ENCODE measurements at regions not wholly inside any gene's neighbourhood (a gene's known extent, or its start where the extent isn't known, plus 50 kb on each side); places are given as distances from the start of the nearest gene placed in this dataset.

DNA sequence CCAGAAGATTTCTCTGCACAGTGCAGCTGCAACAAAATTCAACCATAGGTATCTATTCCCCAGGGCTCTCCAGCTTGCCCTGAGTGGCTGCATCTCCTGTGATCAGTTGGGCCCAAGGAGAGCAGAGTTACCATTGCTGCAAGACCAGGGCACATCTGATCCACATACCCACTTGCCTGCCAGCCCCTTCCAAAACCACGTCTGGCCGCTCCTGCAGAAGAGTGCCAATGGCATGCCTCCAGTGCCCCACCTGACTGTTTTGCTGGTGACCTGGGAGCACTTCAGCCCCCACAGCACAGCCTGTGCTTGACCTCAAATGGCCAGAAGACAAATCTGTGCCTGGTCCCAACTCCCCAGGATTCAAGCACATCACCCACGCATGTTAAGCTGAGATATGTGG is 526.1 kb upstream of the GBE1 start:
- no peak for TF ChIP-seq GATA2 (IDR thresholded peaks at IDR 0.05; ENCODE audit: low read depth, low read length)
- no peak for TF ChIP-seq GATA3 (IDR thresholded peaks at IDR 0.05; ENCODE audit: low read depth, low read length)

- TF ChIP-seq GATA2 (IDR thresholded peaks at IDR 0.05; ENCODE audit: low read depth, low read length) (no peak), GATA3 (IDR thresholded peaks at IDR 0.05; ENCODE audit: low read depth, low read length) (no peak)
These were observed 519.8 kb upstream of the GBE1 start for GRCh38 chr3:82281205-82281604.

GRCh38 chr3:82276992-82277391 is 515.5 kb upstream of the GBE1 start:
- TF ChIP-seq GATA3 (IDR thresholded peaks at IDR 0.05; ENCODE audit: low read depth, low read length) (no peak), GATA2 (IDR thresholded peaks at IDR 0.05; ENCODE audit: low read depth, low read length) (no peak)

- TF ChIP-seq GATA3 (IDR thresholded peaks at IDR 0.05; ENCODE audit: low read depth, low read length) (no peak), GATA2 (IDR thresholded peaks at IDR 0.05; ENCODE audit: low read depth, low read length) (no peak)
These were observed 513.5 kb upstream of the GBE1 start for GRCh38 chr3:82274897-82275296.

DNA sequence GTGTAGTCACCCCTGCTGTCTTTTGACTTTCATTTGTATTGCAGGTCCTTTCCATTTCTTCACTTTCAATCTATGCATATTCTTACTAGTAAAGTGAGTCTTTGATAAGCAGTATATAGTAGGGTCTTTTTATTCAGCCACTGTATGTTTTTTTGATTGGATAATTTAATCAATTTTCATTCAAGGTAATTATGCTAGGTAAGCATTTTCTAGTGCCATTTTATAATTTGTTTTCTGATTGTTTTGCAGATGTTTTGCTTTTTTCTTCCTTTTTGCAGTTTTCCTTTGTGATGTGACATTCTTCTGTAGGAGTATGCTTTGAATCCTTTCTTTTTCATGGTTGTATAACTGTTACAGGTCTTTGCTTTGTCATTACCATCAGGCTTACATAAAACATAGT is 504.3 kb upstream of the GBE1 start:
- TF ChIP-seq GATA2 (IDR thresholded peaks at IDR 0.05; ENCODE audit: low read depth, low read length) (no peak), GATA3 (IDR thresholded peaks at IDR 0.05; ENCODE audit: low read depth, low read length) (no peak)

GRCh38 chr3:82262193-82262592 is 500.7 kb upstream of the GBE1 start:
- TF ChIP-seq GATA2 (IDR thresholded peaks at IDR 0.05; ENCODE audit: low read depth, low read length): no peak
- no peak for TF ChIP-seq GATA3 (IDR thresholded peaks at IDR 0.05; ENCODE audit: low read depth, low read length)

DNA sequence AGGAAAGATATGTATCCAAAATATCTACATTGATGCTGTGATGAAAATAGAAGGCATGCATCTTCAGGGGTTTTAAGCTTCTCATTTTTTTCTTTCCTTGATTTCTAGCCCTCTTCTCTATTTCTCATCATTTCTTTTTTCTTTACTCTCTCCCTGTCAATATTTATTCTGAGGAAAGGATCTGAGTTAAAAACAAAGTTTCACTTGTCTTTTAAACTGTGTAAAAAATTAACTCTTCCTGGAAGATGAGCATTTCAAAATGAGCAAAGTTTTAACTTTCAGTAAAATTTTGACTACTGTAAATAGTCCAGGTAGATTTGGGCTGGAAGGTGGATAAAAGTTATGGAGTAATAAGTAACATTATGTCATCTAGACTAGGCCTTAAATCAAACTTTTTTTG is 500.2 kb upstream of the GBE1 start:
- no peak for TF ChIP-seq GATA2 (IDR thresholded peaks at IDR 0.05; ENCODE audit: low read depth, low read length)
- TF ChIP-seq GATA3 (IDR thresholded peaks at IDR 0.05; ENCODE audit: low read depth, low read length): no peak

GRCh38 chr3:82261013-82261412 is 499.6 kb upstream of the GBE1 start:
- TF ChIP-seq GATA2 (IDR thresholded peaks at IDR 0.05; ENCODE audit: low read depth, low read length): no peak
- no peak for TF ChIP-seq GATA3 (IDR thresholded peaks at IDR 0.05; ENCODE audit: low read depth, low read length)

DNA sequence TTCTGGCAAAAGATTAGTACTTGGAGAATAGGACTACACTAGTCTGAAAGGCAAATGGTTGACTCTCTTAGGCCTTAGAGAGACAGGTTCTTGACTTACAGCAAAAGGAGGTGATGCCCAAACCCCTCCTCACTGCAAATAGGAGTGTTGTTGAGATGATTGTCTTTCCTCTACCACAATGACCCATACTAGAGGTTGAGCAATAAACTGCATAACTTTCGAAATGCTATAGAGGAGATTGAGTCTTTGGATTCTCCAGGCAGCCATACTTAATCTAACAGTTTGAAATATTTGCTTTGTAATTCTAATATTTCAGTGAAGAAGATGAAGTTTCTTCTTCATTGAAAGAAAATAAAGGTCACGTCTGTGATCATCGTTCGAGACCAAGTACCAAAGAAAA is 498.5 kb upstream of the GBE1 start:
- TF ChIP-seq GATA2 (IDR thresholded peaks at IDR 0.05; ENCODE audit: low read depth, low read length) (no peak), GATA3 (IDR thresholded peaks at IDR 0.05; ENCODE audit: low read depth, low read length) (no peak)

DNA sequence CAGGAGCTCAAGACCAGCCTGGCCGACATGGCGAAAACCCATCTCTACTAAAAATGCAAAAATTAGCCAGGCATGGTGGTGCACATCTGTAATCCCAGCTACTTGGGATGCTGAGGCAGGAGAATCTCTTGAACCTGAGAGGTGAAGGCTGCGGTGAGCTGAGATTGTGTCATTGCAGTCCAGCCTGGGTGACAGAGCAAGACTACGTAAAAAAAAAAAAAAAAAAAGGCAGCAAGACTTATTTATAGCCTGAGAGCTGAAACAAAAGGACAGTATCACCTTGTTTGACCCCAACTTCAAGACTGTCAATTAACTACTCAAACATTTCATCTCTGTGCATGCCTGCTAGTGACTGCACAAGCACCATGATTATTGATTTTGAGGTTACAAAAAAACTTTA is 478.9 kb upstream of the GBE1 start:
- TF ChIP-seq GATA2 (IDR thresholded peaks at IDR 0.05; ENCODE audit: low read depth, low read length) (no peak), GATA3 (IDR thresholded peaks at IDR 0.05; ENCODE audit: low read depth, low read length) (no peak)

- TF ChIP-seq GATA2 (IDR thresholded peaks at IDR 0.05; ENCODE audit: low read depth, low read length) (no peak), GATA3 (IDR thresholded peaks at IDR 0.05; ENCODE audit: low read depth, low read length) (no peak)
These were observed 474.8 kb upstream of the GBE1 start for GRCh38 chr3:82236257-82236656.

GRCh38 chr3:82229397-82229796 is 468.0 kb upstream of the GBE1 start:
- no peak for TF ChIP-seq GATA3 (IDR thresholded peaks at IDR 0.05; ENCODE audit: low read depth, low read length)
- no peak for TF ChIP-seq GATA2 (IDR thresholded peaks at IDR 0.05; ENCODE audit: low read depth, low read length)

- TF ChIP-seq GATA3 (IDR thresholded peaks at IDR 0.05; ENCODE audit: low read depth, low read length) (no peak), GATA2 (IDR thresholded peaks at IDR 0.05; ENCODE audit: low read depth, low read length) (no peak)
These were observed 463.2 kb upstream of the GBE1 start for GRCh38 chr3:82224661-82225060.

DNA sequence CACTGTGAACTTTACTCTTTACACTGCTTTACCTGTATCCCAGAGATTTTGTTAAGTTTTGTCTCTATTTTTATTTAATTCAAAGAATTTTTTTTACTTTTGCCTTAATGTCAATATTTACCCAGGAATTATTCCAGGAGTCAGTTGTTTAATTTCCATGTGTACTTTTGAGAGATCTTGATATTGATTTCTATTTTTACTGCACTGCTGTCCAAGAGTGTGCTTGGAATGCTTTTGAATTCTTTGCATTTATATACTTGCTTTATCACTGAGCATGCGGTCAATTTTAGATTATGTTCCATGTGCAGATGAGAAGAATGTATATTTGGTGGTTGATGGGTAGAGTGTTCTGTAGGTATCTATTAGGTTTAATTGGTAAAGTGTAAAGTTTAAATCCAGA is 461.0 kb upstream of the GBE1 start:
- TF ChIP-seq GATA3 (IDR thresholded peaks at IDR 0.05; ENCODE audit: low read depth, low read length): no peak

DNA sequence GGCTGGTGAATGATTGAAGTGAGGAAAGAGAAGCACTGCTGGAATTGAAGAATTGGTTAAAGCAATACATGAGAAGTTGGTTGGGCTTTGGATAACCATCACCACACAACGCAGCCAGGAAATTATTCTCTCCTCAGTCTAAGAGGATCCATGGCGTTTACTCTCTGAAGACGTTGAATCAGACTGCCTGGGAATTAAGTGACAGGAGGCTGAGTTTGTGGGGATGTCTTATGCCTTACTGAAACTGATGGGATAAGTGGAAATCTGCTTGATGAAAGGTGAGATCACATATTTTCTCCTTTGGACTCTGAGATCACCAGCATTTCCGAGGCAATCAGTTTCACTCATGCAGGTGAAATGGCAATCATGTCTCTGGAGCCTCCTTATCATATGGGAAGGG is 456.1 kb upstream of the GBE1 start:
- TF ChIP-seq GATA3 (IDR thresholded peaks at IDR 0.05; ENCODE audit: low read depth, low read length): no peak
- no peak for TF ChIP-seq GATA2 (IDR thresholded peaks at IDR 0.05; ENCODE audit: low read depth, low read length)

GRCh38 chr3:82208002-82208710 is 446.7 kb upstream of the GBE1 start:
- no peak for TF ChIP-seq GATA2 (IDR thresholded peaks at IDR 0.05; ENCODE audit: low read depth, low read length)
- TF ChIP-seq GATA3 (IDR thresholded peaks at IDR 0.05; ENCODE audit: low read depth, low read length): no peak
